ENCODE measurements at regions not wholly inside any gene's neighbourhood (a gene's known extent, or its start where the extent isn't known, plus 50 kb on each side); places are given as distances from the start of the nearest gene placed in this dataset.

GRCh38 chr5:84791138-84791537, 406.5 kb upstream of the EDIL3 start (continued):
- TF ChIP-seq, protein P1, sequence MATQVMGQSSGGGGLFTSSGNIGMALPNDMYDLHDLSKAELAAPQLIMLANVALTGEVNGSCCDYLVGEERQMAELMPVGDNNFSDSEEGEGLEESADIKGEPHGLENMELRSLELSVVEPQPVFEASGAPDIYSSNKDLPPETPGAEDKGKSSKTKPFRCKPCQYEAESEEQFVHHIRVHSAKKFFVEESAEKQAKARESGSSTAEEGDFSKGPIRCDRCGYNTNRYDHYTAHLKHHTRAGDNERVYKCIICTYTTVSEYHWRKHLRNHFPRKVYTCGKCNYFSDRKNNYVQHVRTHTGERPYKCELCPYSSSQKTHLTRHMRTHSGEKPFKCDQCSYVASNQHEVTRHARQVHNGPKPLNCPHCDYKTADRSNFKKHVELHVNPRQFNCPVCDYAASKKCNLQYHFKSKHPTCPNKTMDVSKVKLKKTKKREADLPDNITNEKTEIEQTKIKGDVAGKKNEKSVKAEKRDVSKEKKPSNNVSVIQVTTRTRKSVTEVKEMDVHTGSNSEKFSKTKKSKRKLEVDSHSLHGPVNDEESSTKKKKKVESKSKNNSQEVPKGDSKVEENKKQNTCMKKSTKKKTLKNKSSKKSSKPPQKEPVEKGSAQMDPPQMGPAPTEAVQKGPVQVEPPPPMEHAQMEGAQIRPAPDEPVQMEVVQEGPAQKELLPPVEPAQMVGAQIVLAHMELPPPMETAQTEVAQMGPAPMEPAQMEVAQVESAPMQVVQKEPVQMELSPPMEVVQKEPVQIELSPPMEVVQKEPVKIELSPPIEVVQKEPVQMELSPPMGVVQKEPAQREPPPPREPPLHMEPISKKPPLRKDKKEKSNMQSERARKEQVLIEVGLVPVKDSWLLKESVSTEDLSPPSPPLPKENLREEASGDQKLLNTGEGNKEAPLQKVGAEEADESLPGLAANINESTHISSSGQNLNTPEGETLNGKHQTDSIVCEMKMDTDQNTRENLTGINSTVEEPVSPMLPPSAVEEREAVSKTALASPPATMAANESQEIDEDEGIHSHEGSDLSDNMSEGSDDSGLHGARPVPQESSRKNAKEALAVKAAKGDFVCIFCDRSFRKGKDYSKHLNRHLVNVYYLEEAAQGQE (IDR thresholded peaks at IDR 0.05; ENCODE audit: low read depth, low read length), result no peak
- TF ChIP-seq PAX5 (IDR thresholded peaks at IDR 0.05; ENCODE audit: borderline replicate concordance, low read depth, low read length), result no peak
- TF ChIP-seq MTA3 (IDR thresholded peaks at IDR 0.05; ENCODE audit: borderline replicate concordance, low read length), result no peak
- no peak for TF ChIP-seq KAT2A (conservative IDR thresholded peaks at IDR 0.05; ENCODE audit: control insufficient read depth, low read depth, low read length)

DNA sequence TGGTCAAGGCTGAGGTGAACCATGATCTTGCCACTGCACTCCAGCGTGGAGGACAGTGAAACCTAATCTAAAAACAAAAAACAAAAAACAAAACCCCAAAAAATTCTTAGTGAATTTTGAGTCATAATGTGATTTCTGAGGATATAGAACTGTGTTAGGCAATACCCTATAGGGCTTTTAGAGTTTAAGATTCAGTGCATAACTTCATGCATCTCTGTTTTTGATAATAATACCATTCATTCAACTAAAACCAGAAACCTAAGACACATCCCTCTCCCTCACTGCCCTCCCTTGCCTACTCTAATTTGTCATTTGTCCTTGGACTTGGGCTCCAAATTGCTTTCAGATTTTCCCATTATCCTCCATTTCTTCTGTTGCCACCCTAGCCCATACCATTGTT, 405.7 kb upstream of the EDIL3 start:
- Histone ChIP-seq H3K4me1 (ENCODE audit: control insufficient read depth, insufficient read depth, low read length) (no peaks in the 10 kb centered on the region), H3K27ac (ENCODE audit: control insufficient read depth, insufficient read depth) (no peak overlapping the region), H3K9ac (ENCODE audit: control insufficient read depth, insufficient read depth, low read length) (no peak overlapping the region), H4K20me1 (ENCODE audit: control insufficient read depth, insufficient read depth) (no peaks in the 10 kb centered on the region), H3K27me3 (replicated peaks in 1 of 2; ENCODE audit: control insufficient read depth in 2 of 2, insufficient read depth in 2 of 2, low read length in 1 of 2) (no peaks in the 10 kb centered on the region), H3K36me3 (ENCODE audit: control insufficient read depth in 2 of 2, insufficient read depth in 2 of 2, low read length in 1 of 2) (no peaks in the 10 kb centered on the region), H3K4me2 (ENCODE audit: control insufficient read depth, insufficient read depth) (no peak overlapping the region), H3K4me3 (no peak overlapping the region), H3K79me2 (ENCODE audit: control insufficient read depth, insufficient read depth, low read length) (no peaks in the 10 kb centered on the region), H2AFZ (ENCODE audit: control insufficient read depth, low read depth, low read length) (no peak overlapping the region), H3K9me3 (replicated peaks; ENCODE audit: control insufficient read depth, insufficient read depth, low read length) (no peaks in the 10 kb centered on the region)
- SMC1A ChIA-PET (ENCODE audit: uncharacterized antibody, unreplicated experiment), result no interaction called here
- POLR2A ChIA-PET, result no interaction called here
- RAD21 ChIA-PET (ENCODE audit: unreplicated experiment), result no interaction called here
- intact Hi-C loops (cut with micrococcal nuclease; ENCODE audit: unreplicated experiment), result no loop called here
- in situ Hi-C loops (cut with MboI), result no loop called here
- ATAC-seq (peak; percentile 72), FAIRE-seq (no peak), DNase-seq (ENCODE audit: low read depth, low spot score) (no peak)
- no TSS peak for BruUV-seq (replicated peaks)
- WGBS (ENCODE audit: insufficient coverage, insufficient replicate concordance, low lambda C conversion rate, missing lambda C conversion rate), result 0% methylated on average over 1 of the region's 1 CpG
- CTCF ChIA-PET, result no interaction called here
- TF ChIP-seq JUND (IDR thresholded peaks at IDR 0.05; ENCODE audit: low read depth, low read length) (no peak), NFYA (IDR thresholded peaks at IDR 0.05; ENCODE audit: borderline replicate concordance, low read depth, low read length) (no peak), BMI1 (IDR thresholded peaks at IDR 0.05; ENCODE audit: borderline replicate concordance) (no peak), TCF7 (IDR thresholded peaks at IDR 0.05; ENCODE audit: borderline replicate concordance) (no peak), ESRRA (IDR thresholded peaks at IDR 0.05; ENCODE audit: low read length) (no peak), MXI1 (IDR thresholded peaks at IDR 0.05; ENCODE audit: low read depth, low read length) (no peak), PBX3 (IDR thresholded peaks at IDR 0.05; ENCODE audit: insufficient replicate concordance, low read depth, low read length) (no peak), EZH2 (IDR thresholded peaks at IDR 0.05; ENCODE audit: borderline replicate concordance, control insufficient read depth, low read depth, low read length) (no peak), RB1 (IDR thresholded peaks at IDR 0.05; ENCODE audit: borderline replicate concordance) (no peak), KAT2A (conservative IDR thresholded peaks at IDR 0.05; ENCODE audit: control insufficient read depth, low read depth, low read length) (no peak), ZSCAN29 (IDR thresholded peaks at IDR 0.05) (no peak), POU2F2 (IDR thresholded peaks at IDR 0.05; ENCODE audit: borderline replicate concordance, low read depth, low read length) (no peak), E4F1 (IDR thresholded peaks at IDR 0.05; ENCODE audit: borderline replicate concordance, partially characterized antibody) (no peak), SP1 (IDR thresholded peaks at IDR 0.05; ENCODE audit: low read depth, low read length) (no peak), ZNF217 (IDR thresholded peaks at IDR 0.05) (no peak)
